ENCODE measurements at regions not wholly inside any gene's neighbourhood (a gene's known extent, or its start where the extent isn't known, plus 50 kb on each side); places are given as distances from the start of the nearest gene placed in this dataset.

DNA sequence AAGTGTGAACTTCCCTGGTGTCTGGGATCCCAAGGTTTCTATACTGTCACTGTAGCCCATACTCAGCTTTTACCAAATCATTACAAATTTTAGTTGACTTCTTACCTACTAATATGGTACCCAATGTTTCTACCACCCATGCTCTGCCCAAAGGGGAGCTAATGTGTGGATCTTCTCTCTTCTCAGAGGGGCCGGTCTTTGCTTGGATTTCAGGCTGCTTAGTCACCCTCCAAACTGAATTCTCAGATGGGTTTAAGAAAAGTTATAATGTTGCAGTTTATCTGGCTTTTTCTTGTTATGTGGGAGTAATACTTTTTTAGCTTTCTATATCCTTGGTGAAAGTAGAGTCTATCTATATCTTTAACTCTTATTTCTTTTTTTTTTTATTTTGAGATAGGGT is 67.1 kb upstream of the AKAP13 start (continued):
- TF ChIP-seq POLR2AphosphoS5 (IDR thresholded peaks at IDR 0.05; ENCODE audit: low read depth, low read length) (no peak), ELF1 (IDR thresholded peaks at IDR 0.05) (no peak), EZH2phosphoT487 (IDR thresholded peaks at IDR 0.05; ENCODE audit: borderline replicate concordance, low read depth) (no peak), YY1 (IDR thresholded peaks at IDR 0.05; ENCODE audit: low read depth) (no peak)

DNA sequence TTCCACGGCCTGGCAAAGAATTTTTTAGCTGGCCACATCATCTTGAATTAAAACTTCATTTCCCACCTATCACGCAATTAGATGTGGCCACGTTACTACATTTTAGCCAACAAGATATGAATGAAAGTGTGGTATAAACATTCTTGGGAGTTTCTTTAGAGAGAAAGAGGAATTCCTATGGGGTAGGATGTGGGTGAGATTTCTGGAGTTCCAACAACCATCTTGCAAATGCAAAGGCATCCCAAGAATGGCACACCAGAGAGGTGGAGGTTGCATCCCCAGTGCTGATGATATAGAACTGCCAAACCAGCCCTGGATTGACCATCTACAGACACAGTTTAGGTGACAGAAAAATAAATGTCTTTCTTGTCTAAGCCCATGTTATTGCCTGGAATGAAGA is 66.3 kb upstream of the AKAP13 start:
- Histone ChIP-seq H3K9me2 (no peaks in the 10 kb centered on the region), H4K20me1 (ENCODE audit: insufficient read depth) (no peaks in the 10 kb centered on the region), H3K36me3 (replicated peaks in 1 of 2; ENCODE audit: control insufficient read depth in 1 of 2, insufficient read depth in 2 of 2, low read length in 1 of 2) (no peaks in the 10 kb centered on the region), H3K9me3 (no peaks in the 10 kb centered on the region), H3K27me3 (ENCODE audit: insufficient read depth) (no peaks in the 10 kb centered on the region), H3F3A (replicated peaks; ENCODE audit: insufficient read depth) (peaks cover 27% of the 10 kb centered on the region), H2AFZ (ENCODE audit: low read depth) (no peak overlapping the region), H3K4me1 (ENCODE audit: control insufficient read depth in 1 of 2, insufficient read depth in 2 of 2, low read depth in 1 of 2, low read length in 1 of 2) (peaks cover 0 to 13% of the 10 kb centered on the region in 2 experiments; a peak in 2 of 4 replicates), H3K79me2 (ENCODE audit: insufficient read depth) (no peaks in the 10 kb centered on the region), H3K27ac (ENCODE audit: low read depth in 2 of 2, low read length in 1 of 2) (no peak overlapping the region), H3K4me3 (ENCODE audit: low read depth in 2 of 2, low read length in 1 of 2) (no peak overlapping the region), H3K9ac (no peak overlapping the region), H3K4me2 (no peak overlapping the region)
- no peak for DNase-seq
- TF ChIP-seq, protein P1, sequence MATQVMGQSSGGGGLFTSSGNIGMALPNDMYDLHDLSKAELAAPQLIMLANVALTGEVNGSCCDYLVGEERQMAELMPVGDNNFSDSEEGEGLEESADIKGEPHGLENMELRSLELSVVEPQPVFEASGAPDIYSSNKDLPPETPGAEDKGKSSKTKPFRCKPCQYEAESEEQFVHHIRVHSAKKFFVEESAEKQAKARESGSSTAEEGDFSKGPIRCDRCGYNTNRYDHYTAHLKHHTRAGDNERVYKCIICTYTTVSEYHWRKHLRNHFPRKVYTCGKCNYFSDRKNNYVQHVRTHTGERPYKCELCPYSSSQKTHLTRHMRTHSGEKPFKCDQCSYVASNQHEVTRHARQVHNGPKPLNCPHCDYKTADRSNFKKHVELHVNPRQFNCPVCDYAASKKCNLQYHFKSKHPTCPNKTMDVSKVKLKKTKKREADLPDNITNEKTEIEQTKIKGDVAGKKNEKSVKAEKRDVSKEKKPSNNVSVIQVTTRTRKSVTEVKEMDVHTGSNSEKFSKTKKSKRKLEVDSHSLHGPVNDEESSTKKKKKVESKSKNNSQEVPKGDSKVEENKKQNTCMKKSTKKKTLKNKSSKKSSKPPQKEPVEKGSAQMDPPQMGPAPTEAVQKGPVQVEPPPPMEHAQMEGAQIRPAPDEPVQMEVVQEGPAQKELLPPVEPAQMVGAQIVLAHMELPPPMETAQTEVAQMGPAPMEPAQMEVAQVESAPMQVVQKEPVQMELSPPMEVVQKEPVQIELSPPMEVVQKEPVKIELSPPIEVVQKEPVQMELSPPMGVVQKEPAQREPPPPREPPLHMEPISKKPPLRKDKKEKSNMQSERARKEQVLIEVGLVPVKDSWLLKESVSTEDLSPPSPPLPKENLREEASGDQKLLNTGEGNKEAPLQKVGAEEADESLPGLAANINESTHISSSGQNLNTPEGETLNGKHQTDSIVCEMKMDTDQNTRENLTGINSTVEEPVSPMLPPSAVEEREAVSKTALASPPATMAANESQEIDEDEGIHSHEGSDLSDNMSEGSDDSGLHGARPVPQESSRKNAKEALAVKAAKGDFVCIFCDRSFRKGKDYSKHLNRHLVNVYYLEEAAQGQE (IDR thresholded peaks at IDR 0.05; ENCODE audit: low read depth, low read length), result no peak
- TF ChIP-seq MXI1 (IDR thresholded peaks at IDR 0.05; ENCODE audit: low read depth, low read length) (no peak), RCOR1 (IDR thresholded peaks at IDR 0.05; ENCODE audit: low read length) (no peak), SMC3 (IDR thresholded peaks at IDR 0.05; ENCODE audit: low read depth, low read length) (no peak), CHD2 (IDR thresholded peaks at IDR 0.05; ENCODE audit: low read length, partially characterized antibody) (no peak)
- TF ChIP-seq, protein P2, sequence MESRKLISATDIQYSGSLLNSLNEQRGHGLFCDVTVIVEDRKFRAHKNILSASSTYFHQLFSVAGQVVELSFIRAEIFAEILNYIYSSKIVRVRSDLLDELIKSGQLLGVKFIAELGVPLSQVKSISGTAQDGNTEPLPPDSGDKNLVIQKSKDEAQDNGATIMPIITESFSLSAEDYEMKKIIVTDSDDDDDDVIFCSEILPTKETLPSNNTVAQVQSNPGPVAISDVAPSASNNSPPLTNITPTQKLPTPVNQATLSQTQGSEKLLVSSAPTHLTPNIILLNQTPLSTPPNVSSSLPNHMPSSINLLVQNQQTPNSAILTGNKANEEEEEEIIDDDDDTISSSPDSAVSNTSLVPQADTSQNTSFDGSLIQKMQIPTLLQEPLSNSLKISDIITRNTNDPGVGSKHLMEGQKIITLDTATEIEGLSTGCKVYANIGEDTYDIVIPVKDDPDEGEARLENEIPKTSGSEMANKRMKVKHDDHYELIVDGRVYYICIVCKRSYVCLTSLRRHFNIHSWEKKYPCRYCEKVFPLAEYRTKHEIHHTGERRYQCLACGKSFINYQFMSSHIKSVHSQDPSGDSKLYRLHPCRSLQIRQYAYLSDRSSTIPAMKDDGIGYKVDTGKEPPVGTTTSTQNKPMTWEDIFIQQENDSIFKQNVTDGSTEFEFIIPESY (IDR thresholded peaks at IDR 0.05; ENCODE audit: borderline replicate concordance, low read depth), result no peak
- WGBS (ENCODE audit: low lambda C conversion rate), result 96% methylated on average over 3 of the region's 3 CpGs
- CTCF ChIA-PET, result no interaction called here
- POLR2A ChIA-PET, result no interaction called here

DNA sequence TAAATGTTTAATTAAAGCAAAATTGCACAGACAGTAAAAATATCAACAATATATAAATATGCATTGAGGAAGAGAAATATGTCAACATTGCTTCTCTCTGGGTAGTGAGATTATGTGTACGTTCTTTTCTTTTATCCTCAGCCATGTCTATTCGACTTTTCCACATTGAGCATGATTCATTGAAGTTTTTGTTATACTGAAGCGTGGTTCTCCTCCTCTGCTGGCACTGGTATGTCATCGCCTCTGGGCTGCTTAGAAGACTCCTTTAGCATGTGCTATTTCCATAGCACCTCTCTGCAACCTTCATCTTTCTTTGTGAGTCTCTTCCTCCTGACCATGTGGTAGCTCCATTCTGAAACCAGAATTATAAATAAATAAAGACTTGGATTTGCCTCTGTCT is 65.8 kb upstream of the AKAP13 start:
- H3K9me2 ChIP-seq, result no peaks in the 10 kb centered on the region
- no peaks in the 10 kb centered on the region for H3K9me3 ChIP-seq
- no peaks in the 10 kb centered on the region for H3K36me3 ChIP-seq (replicated peaks in 1 of 2; ENCODE audit: control insufficient read depth in 1 of 2, insufficient read depth in 2 of 2, low read length in 1 of 2)
- no peak overlapping the region for H3K9ac ChIP-seq
- H4K20me1 ChIP-seq (ENCODE audit: insufficient read depth), result no peaks in the 10 kb centered on the region
- no peak overlapping the region for H2AFZ ChIP-seq (ENCODE audit: low read depth)
- 82% methylated on average over 4 of the region's 4 CpGs for WGBS (ENCODE audit: low lambda C conversion rate)
- H3K4me1 ChIP-seq (ENCODE audit: control insufficient read depth in 1 of 2, insufficient read depth in 2 of 2, low read depth in 1 of 2, low read length in 1 of 2), result peaks cover 0 to 15% of the 10 kb centered on the region in 2 experiments; a peak in 2 of 4 replicates
- no peak overlapping the region for H3K4me2 ChIP-seq
- POLR2A ChIA-PET, result no interaction called here
- no peak for DNase-seq
- H3K79me2 ChIP-seq (ENCODE audit: insufficient read depth), result no peaks in the 10 kb centered on the region
- H3K4me3 ChIP-seq (ENCODE audit: low read depth in 2 of 2, low read length in 1 of 2), result no peak overlapping the region
- H3F3A ChIP-seq (replicated peaks; ENCODE audit: insufficient read depth), result peaks cover 30% of the 10 kb centered on the region
- CTCF ChIA-PET, result no interaction called here
- H3K27ac ChIP-seq (ENCODE audit: low read depth in 2 of 2, low read length in 1 of 2), result no peak overlapping the region
- no peaks in the 10 kb centered on the region for H3K27me3 ChIP-seq (ENCODE audit: insufficient read depth)
- no peak for TF ChIP-seq FOSL2 (IDR thresholded peaks at IDR 0.05; ENCODE audit: borderline replicate concordance, low read depth)
- TF ChIP-seq, protein P1 (IDR thresholded peaks at IDR 0.05; ENCODE audit: low read depth, low read length), result no peak
- no peak for TF ChIP-seq TEAD4 (IDR thresholded peaks at IDR 0.05; ENCODE audit: borderline replicate concordance, insufficient read depth)
- no peak for TF ChIP-seq SIN3A (IDR thresholded peaks at IDR 0.05; ENCODE audit: borderline replicate concordance, low read depth, low read length)
- TF ChIP-seq, protein P3, sequence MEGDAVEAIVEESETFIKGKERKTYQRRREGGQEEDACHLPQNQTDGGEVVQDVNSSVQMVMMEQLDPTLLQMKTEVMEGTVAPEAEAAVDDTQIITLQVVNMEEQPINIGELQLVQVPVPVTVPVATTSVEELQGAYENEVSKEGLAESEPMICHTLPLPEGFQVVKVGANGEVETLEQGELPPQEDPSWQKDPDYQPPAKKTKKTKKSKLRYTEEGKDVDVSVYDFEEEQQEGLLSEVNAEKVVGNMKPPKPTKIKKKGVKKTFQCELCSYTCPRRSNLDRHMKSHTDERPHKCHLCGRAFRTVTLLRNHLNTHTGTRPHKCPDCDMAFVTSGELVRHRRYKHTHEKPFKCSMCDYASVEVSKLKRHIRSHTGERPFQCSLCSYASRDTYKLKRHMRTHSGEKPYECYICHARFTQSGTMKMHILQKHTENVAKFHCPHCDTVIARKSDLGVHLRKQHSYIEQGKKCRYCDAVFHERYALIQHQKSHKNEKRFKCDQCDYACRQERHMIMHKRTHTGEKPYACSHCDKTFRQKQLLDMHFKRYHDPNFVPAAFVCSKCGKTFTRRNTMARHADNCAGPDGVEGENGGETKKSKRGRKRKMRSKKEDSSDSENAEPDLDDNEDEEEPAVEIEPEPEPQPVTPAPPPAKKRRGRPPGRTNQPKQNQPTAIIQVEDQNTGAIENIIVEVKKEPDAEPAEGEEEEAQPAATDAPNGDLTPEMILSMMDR (IDR thresholded peaks at IDR 0.05), result no peak

Data from SK-N-SH (cell line).